GM18870 (cell line): ENCODE measurements at regions not wholly inside any gene's neighbourhood (a gene's known extent, or its start where the extent isn't known, plus 50 kb on each side); places are given as distances from the start of the nearest gene placed in this dataset.

ENCODE experiments used
- ATAC-seq: cut with Tn5 transposase; IDR thresholded peaks from one replicate; pipeline ENCODE4 v1.9.1; 2021; ENCODE audit warnings: moderate library complexity; ENCODE audit not compliant: unreplicated experiment

DNA sequence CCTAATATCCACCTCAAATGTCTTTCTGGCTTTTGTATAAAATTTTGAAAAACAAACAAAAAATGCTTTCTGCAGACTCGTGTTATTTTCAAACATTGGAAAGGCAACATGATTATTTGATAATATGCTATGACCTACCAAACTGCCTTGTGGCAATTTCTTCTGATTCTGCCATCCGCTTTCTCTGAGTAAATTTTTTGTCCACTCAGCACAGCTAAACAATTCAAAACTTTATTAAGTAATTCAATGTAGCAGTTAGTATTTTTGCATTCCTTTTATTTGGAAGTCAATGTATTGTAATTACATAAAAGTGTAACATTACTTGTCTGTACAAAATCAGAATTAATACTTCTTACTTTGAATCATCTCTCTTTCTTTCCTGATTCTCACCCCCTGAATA, 1206.6 kb upstream of the EYS start:
- no peak for ATAC-seq

GRCh38 chr6:66902457-66902856, 1195.4 kb upstream of the EYS start:
- ATAC-seq: no peak

GRCh38 chr6:66900133-66901083, 1193.4 kb upstream of the EYS start:
- no peak for ATAC-seq

GRCh38 chr6:66897576-66897975, 1190.5 kb upstream of the EYS start:
- no peak for ATAC-seq

DNA sequence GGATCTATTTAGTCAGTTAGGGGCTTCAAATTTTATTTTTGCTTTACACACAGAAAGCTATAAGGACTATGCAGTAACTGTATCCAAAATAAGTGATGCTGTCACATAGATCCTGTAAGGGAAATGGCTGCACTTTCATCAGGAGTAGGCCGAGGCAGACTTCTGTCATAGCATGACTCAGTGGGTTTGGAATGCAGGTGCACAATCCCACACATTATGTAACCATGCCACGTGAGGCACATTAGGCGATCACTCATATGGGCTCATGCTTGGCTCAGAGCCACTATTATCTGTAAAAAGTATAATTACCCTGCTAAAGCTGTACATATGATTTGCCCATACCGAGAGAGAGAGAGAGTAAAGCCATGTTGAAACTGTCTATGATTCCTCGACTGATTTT, 1189.4 kb upstream of the EYS start:
- ATAC-seq: no peak

GRCh38 chr6:66883453-66883852, 1176.4 kb upstream of the EYS start:
- no peak for ATAC-seq

DNA sequence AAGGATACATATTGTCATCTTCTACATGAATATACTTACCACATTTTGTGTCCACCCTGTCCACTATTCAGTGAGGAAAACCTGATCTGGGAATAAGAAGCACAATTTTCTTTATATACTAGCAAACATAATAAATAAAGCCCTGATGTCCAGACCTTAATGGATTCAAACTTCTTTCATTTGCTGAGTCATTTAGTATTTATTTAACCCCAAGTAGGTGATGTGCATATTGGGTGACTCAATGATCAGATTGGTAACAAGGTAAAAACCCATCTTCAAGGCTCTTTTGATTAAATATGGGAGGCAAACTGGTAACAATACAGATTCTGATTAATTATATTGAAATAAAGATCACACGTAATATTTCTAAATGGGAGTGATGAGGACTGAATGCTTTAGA, 1159.8 kb upstream of the EYS start:
- ATAC-seq: no peak

DNA sequence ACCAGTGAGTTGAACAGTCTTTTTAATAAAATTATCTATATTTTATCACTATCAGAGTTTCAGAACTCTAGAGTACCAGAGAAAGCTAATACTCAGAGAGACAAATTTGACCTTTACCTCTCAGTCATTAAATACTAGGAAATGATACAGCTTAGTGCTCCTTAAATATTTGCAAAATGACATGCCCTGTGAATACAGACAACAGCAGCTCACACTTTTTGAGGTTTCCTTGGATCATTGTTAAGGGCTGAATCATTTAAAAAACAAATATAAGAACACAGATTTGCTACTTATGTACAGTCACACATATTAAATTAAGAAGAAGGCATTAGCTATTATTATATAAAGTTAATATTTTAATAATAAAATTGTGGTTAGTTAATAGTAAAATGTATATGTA, 1158.7 kb upstream of the EYS start:
- ATAC-seq: no peak

DNA sequence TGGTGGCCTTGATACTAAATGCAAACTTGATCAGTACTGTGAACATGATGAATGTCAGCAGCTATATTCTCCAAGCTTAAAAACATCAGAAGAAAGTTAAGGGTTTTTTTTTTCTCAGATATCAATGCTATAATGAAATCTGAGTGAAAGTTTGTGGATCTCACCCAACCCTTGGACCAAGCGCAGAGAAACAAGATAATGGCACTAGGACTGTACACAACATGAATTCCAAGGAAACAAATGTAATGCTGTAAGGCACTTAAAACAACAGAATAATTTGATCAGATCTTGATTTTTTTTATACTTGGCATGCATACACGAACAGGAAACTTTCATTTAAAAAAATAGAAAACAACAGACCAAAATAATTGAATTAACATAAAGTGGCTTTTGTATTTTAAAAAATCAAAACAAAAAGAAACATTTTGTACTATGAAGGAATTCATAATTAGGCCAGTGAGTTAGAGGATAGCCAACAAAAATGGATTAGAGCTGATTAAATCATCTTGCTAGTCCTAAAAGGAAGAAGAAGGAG, 1154.0 kb upstream of the EYS start:
- ATAC-seq: no peak

- ATAC-seq: no peak
Measured at GRCh38 chr6:66860328-66860727, 1153.3 kb upstream of the EYS start.

GRCh38 chr6:66858196-66858595, 1151.2 kb upstream of the EYS start:
- no peak for ATAC-seq

DNA sequence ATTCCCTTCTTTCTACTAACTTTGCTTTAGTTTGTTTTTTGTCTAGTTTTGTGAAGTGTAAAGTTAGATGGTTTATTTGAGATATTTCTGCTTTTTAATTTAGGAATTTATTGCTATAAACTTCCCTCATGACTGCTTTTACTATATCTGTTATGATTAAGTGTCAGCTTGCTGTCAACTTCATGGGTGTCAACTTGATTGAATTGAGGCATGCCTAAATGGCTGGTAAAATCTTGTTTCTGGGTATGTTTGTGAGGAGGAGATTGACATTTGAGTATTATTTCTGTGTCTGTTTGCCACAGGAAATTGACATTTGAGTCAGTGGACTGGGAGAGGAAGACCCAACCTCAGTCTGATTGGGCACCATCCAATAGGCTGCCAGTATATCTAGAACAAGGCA, 1147.0 kb upstream of the EYS start:
- no peak for ATAC-seq

DNA sequence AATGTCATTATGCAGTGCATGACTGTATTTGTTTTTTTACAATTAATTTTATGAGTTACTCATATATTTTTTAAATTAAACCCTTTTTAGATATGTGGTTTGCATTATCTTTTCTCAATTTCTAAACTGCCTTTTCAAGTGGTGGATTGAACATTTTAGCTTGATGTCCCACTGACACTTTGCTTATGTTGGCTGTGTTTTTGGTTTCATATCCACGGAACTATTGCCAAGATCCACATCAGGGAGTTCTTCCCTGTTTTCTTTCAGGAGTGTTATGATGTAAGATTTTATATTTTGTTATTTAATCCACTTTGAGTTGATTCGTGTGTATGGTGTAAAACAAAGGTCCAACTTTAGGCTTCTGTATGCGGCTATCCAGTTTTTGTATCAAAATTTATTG, 1144.9 kb upstream of the EYS start:
- no peak for ATAC-seq

DNA sequence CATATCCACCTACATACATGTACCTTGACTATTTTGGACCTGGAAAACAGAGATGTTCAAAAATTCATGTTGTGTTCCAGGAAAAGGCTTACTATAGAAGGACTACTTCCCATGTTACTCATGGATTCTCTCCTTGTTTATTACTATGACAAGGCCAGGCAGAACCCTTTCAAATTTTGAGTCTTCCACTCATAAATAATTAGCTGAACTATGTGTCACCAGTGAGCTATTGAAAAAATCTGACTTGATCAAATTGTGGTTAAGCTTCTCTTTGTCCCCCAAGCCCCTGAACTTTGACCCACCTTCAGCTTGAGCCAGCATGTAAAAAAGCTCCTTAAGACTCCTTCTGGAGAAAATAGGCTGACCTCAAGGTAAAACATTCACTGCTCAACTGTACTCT, 1142.8 kb upstream of the EYS start:
- no peak for ATAC-seq

GRCh38 chr6:66848244-66848953, 1141.4 kb upstream of the EYS start:
- no peak for ATAC-seq

DNA sequence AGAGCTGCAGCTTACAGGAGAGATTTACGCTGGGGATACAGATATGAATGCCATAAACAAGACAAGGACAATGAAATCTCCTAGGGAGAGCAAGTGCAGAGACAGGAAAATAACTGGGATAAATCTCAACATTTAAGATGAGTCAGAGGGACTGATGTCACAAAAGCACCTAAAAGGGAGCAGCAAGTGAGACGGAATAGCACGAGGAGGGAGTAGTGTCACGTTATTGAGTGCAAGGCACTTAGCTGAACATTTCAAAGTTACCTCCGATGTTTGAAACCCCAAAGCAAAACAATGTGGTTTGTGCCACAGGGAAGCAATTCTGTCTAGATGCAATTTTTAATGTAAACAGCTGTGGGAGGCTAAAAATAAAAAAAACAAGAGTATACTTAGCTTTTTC, 1131.7 kb upstream of the EYS start:
- ATAC-seq: no peak

DNA sequence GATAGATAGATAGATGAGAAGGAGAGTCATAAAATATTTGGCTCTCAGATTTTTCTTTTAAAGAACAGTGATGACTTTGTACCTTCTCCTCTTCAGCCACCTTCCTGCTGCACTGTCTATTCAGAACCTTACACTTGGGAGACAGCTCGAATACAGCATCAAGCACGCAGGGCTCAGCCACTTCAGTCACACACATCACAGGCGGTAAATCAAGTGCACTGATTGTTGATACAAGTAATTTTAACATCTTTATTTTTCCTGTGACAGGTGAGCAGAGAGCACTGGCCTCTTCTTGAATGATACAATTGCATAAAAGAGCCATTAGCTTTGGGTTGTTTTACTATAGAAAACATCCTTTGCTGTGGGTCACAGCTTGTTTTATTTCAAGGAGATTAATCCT, 1118.5 kb upstream of the EYS start:
- no peak for ATAC-seq

GRCh38 chr6:66814156-66814555, 1107.1 kb upstream of the EYS start:
- no peak for ATAC-seq

DNA sequence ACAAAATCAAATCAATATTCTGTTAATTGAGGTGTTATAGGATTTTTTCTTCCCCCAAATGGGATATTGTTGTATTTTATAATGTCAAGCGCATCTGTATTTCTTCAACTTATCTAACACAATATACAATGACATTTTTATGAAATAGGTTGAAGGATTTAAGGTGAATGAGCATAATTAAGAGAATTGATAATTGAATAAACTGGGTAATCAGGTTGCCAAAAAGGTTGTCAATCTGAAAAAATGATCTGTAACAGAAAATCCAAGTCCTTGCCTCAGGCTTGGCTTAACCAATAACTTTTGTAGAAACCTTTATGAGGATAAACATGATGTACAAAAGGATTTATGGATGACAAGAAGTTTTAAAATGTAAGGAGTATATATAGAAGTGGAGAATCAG, 1101.7 kb upstream of the EYS start:
- no peak for ATAC-seq

DNA sequence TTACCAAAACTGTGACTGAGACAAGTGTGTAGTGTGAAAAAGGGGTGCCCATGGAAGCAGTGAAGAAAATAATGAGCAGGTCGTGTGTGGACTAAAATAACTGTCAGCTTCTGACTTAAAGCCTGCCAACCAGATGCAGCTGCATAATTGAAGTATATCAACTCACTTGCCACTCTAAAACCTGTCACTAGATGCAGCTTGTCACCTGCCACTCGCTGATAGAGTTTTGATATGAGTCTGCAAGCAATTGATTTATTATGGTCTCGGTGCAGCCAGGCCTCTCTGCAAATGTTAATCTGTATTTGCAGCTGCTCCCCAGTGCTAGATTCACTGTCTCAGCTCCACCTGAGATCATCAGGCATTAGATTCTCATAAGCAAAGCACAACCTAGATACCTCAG, 1090.0 kb upstream of the EYS start:
- no peak for ATAC-seq

- no peak for ATAC-seq
Measured at GRCh38 chr6:66788579-66788978, 1081.6 kb upstream of the EYS start.

DNA sequence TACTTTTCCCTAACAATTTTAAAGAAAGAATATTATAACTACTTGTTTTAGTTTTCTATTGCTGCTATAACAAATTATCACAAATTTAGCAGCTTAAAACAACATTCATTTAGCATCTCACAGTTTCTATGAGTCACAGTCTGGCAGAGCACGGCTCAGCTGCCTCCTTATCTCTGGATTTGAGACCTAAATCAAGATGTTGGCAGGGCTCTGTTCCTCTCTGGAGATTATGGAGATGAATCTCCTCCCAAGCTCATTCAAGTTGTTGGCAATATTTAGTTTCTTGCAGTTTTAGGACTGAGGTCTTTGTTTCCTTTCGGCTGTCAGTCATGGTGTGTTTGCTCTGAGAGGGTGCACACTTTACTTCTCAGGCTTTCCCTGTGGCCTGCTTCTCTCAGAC, 1065.8 kb upstream of the EYS start:
- ATAC-seq: no peak
